ENCODE measurements at regions not wholly inside any gene's neighbourhood (a gene's known extent, or its start where the extent isn't known, plus 50 kb on each side); places are given as distances from the start of the nearest gene placed in this dataset.
"Not testable (repeated sequence)": the region's sequence is repeated elsewhere in the genome, so short reads cannot be mapped to it uniquely, and the experiment has no call there.

DNA sequence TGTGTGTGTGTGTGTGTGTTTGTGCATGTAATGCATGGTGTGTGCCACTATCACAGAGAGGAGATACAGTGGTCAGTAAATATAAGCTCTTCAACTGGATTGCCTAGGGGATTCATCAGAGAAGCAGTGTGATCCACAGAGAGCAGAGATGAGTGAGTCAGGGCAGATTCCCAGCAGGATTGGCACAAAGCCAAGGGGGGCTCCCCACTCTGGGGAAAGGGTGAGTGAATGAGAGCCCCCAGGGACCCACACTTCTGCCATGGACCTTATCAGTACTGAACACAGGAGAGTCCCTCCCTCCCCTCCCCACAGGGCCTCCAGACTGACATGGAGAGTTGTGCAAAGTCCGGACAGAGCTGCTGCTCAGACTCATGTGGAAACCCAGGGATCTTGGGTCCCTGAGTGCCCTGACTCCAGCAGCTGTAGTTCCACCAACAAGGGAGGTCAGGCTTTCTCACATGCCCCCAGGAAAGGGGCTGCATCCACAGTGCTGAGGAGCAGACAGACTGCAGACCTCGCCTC, 748.8 kb downstream of the NR4A2 start:
- ChIA-PET CTCF (interaction anchor here (0.6 kb wide), 1 partner anchor 57 kb away, joined by 3 read pairs; no protein-coding TSS in a partner anchor), POLR2A (ENCODE audit: low non-redundant PET) (no interaction called here)
- no peak for DNase-seq (ENCODE audit: low spot score)
- H3K27ac ChIP-seq: no peak overlapping the region
- TF ChIP-seq, protein P1, sequence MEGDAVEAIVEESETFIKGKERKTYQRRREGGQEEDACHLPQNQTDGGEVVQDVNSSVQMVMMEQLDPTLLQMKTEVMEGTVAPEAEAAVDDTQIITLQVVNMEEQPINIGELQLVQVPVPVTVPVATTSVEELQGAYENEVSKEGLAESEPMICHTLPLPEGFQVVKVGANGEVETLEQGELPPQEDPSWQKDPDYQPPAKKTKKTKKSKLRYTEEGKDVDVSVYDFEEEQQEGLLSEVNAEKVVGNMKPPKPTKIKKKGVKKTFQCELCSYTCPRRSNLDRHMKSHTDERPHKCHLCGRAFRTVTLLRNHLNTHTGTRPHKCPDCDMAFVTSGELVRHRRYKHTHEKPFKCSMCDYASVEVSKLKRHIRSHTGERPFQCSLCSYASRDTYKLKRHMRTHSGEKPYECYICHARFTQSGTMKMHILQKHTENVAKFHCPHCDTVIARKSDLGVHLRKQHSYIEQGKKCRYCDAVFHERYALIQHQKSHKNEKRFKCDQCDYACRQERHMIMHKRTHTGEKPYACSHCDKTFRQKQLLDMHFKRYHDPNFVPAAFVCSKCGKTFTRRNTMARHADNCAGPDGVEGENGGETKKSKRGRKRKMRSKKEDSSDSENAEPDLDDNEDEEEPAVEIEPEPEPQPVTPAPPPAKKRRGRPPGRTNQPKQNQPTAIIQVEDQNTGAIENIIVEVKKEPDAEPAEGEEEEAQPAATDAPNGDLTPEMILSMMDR (conservative IDR thresholded peaks at IDR 0.05; ENCODE audit: low read depth): no peak

DNA sequence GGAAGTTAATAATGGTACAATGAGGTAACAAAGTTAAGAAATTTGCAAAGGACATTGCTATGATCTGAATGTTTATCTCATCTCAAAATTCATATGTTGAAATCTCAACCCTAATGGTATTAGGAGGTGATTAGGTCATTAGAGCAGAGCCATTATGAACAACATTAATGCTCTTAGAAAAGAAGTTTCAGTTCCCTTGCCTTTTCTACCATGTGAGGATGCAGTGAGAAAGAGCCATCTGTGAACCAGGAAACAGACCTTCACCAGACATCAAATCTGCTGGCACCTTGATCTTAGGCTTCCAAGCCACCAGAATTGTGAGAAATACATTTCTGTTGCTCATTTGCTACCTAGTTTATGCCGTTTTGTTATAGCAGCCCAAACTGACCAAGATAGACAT, 757.6 kb downstream of the NR4A2 start:
- no peak overlapping the region for H3K27ac ChIP-seq
- TF ChIP-seq, protein P1 (conservative IDR thresholded peaks at IDR 0.05; ENCODE audit: low read depth): no peak
- ChIA-PET CTCF (no interaction called here), POLR2A (ENCODE audit: low non-redundant PET) (no interaction called here)
- DNase-seq (ENCODE audit: low spot score): no peak

DNA sequence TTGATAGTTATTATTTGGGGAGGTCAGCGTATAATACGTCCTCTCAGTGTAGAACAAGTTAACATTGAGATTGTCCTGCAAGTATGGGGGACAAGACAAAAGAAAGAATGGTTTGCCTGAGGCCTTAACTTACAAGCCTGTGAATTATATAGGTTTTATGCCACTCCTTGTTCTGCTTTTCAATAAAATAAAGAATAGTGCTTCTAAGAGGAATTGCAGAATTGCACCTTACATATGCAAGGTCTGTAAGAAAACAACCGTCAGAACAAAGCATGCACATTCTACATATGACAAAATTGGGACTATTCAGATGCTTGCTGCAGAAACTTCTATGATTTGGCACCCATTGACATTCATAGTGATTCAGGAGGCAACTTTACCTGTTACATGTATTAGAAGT, 785.0 kb downstream of the NR4A2 start:
- ChIA-PET POLR2A (ENCODE audit: low non-redundant PET) (no interaction called here), CTCF (no interaction called here)
- no peak for DNase-seq (ENCODE audit: low spot score)
- TF ChIP-seq, protein P1 (conservative IDR thresholded peaks at IDR 0.05; ENCODE audit: low read depth): no peak
- H3K27ac ChIP-seq: no peak overlapping the region

DNA sequence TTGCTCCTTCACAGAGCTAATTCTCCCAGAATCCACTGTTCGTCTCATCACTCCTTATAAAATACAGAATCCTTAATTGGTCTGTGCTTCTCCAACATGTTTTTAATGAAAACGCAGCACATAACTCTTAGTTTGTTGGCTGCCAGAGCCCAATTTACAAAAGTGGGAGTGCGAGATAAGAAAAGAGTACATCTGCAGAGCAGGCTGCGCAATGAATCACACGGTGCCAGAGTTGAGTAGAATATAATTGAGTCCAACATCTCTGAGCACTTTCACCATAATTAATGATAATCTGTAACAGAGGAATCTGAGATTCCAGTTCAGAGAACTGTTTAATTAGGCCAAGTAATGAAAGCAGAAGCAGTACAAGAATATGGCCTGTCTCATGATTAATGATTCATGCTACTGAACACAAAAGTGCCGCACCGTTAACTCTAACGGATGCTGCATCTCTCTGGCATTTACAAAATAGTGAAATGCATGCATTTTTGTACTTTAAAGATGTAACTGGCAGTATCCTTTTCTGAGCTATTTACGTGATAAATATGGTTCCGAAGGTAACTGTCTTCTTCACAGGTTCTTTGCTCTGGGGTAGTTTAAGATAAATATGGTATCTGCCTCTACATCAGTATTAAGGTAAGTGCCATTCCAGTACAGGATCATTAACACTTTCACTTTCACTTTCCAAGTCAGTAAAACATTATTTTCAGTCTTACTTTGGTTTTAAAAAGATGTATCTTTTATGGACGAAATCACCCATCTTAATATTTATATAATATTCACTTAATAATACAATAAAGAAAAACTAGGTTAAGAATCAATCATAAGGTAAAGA, 785.6 kb downstream of the NR4A2 start:
- CTCF ChIA-PET: no interaction called here
- POLR2A ChIA-PET (ENCODE audit: low non-redundant PET): no interaction called here
- DNase-seq (ENCODE audit: low spot score): no peak
- no peak overlapping the region for H3K27ac ChIP-seq
- TF ChIP-seq, protein P1 (conservative IDR thresholded peaks at IDR 0.05; ENCODE audit: low read depth): no peak

DNA sequence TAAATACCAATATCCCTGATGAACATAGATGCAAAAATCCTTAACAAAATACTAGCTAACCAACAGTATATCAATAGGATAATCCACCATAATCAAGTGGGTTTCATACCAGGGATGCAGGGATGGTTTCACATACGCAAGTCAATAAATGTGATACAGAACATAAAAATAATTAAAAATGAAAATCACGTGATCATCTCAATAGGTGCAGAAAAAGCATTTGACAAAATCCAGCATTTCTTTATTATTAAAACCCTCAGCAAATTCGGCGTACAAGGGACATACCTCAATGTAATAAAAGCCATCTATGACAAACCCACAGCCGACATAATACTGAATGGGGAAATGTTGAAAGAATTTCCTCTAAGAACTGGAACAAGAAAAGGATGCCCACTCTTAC, 793.5 kb downstream of the NR4A2 start:
- POLR2A ChIA-PET (ENCODE audit: low non-redundant PET); DNase-seq (ENCODE audit: low spot score); H3K27ac ChIP-seq: not testable (repeated sequence)
- CTCF ChIA-PET: interaction anchor here (0.9 kb wide), 1 partner anchor 15 kb away, joined by 4 read pairs; no protein-coding TSS in a partner anchor

DNA sequence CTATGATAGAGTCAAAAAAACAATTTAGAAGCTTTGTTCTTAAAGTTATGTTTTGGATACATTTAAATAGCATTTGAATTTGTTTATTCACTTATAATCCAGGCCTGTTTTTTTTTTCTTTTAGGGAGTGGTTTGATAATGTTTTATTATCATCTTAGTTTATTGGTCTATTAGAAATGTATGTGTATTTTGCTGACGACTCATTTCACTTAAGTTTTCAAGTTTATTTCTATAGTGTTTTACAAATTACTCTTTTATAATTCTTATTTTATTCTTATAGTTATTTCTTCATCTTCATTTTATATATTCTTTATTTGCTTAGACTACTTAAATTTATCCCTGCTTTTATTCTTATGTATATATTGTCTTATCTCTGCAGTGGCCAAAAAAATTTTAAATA, 804.5 kb downstream of the NR4A2 start:
- TF ChIP-seq, protein P1 (conservative IDR thresholded peaks at IDR 0.05; ENCODE audit: low read depth): no peak
- no peak overlapping the region for H3K27ac ChIP-seq
- ChIA-PET CTCF (no interaction called here), POLR2A (ENCODE audit: low non-redundant PET) (no interaction called here)
- no peak for DNase-seq (ENCODE audit: low spot score)

DNA sequence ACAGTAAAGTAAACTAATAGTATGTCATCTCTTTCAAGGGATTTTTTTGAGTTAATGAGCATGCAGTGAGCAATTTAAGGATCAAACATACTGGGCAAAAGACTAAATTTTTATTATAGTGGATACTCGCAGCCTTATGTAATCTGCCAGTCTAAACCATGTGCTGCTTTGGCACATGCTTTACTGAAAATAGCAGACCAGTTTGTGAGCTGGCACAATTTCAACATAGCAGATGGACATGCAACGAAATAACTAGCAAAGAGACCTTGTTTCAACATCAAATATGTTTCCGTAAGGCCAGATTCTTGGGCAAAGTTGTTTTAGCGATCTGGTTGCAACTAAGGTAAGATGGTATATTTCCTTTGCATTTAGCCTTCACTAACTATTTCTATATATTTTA, 807.3 kb downstream of the NR4A2 start:
- DNase-seq (ENCODE audit: low spot score): no peak
- POLR2A ChIA-PET (ENCODE audit: low non-redundant PET): no interaction called here
- no peak overlapping the region for H3K27ac ChIP-seq
- TF ChIP-seq, protein P1 (conservative IDR thresholded peaks at IDR 0.05; ENCODE audit: low read depth): no peak
- CTCF ChIA-PET: no interaction called here

All from RWPE1 (cell line).